HL-60 (cell line): ENCODE measurements at regions not wholly inside any gene's neighbourhood (a gene's known extent, or its start where the extent isn't known, plus 50 kb on each side); places are given as distances from the start of the nearest gene placed in this dataset.

ENCODE experiments used
- DNase-seq, 2 experiments: peaks; one replicate each; pipeline ENCODE4 v3.0.0-alpha.2; 2010 to 2020; ENCODE audit warnings: low read depth in 1 of 2, low spot score in 1 of 2
- H3K27ac ChIP-seq: fragments of 250-450 bp; sonication (Bioruptor Pico); replicated peaks from 2 replicates; pipeline ENCODE4 v1.5.1; 2020; ENCODE audit warnings: mild to moderate bottlenecking, moderate library complexity
- H3K27me3 ChIP-seq: fragments of 250-450 bp; sonication (Bioruptor Pico); 2 replicates; pipeline ENCODE4 v1.5.1; 2021; ENCODE audit warnings: mild to moderate bottlenecking, moderate library complexity; ENCODE audit not compliant: insufficient read depth, poor library complexity, severe bottlenecking
- H3K4me3 ChIP-seq: replicated peaks from 2 replicates; pipeline ENCODE4 v1.5.1; 2011; ENCODE audit warnings: mild to moderate bottlenecking, control low read depth, low read length; ENCODE audit not compliant: insufficient read depth
- GABPA ChIP-seq: IDR thresholded peaks from 2 replicates; pipeline ENCODE4 v1.6.1; 2012; ENCODE audit warnings: low read depth
- POLR2AphosphoS5 ChIP-seq: IDR thresholded peaks from 2 replicates; pipeline ENCODE4 v1.6.1; 2012; ENCODE audit warnings: low read depth
- REST ChIP-seq: IDR thresholded peaks from 2 replicates; pipeline ENCODE4 v1.6.1; 2012; ENCODE audit warnings: low read depth; ENCODE audit not compliant: insufficient replicate concordance
- SPI1 ChIP-seq: IDR thresholded peaks from 2 replicates; pipeline ENCODE4 v1.6.1; 2012; ENCODE audit warnings: low read depth, mild to moderate bottlenecking, borderline replicate concordance
- TF ChIP-seq, protein P1 (sequence below): IDR thresholded peaks from one replicate; pipeline ENCODE4 v1.5.1; 2011; ENCODE audit warnings: low read length, control low read depth, inconsistent platforms; ENCODE audit not compliant: insufficient read depth

- no peak overlapping the region for H3K27ac ChIP-seq
- TF ChIP-seq, protein P1, sequence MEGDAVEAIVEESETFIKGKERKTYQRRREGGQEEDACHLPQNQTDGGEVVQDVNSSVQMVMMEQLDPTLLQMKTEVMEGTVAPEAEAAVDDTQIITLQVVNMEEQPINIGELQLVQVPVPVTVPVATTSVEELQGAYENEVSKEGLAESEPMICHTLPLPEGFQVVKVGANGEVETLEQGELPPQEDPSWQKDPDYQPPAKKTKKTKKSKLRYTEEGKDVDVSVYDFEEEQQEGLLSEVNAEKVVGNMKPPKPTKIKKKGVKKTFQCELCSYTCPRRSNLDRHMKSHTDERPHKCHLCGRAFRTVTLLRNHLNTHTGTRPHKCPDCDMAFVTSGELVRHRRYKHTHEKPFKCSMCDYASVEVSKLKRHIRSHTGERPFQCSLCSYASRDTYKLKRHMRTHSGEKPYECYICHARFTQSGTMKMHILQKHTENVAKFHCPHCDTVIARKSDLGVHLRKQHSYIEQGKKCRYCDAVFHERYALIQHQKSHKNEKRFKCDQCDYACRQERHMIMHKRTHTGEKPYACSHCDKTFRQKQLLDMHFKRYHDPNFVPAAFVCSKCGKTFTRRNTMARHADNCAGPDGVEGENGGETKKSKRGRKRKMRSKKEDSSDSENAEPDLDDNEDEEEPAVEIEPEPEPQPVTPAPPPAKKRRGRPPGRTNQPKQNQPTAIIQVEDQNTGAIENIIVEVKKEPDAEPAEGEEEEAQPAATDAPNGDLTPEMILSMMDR, result no peak
- TF ChIP-seq POLR2AphosphoS5, result no peak
- TF ChIP-seq GABPA, result no peak
- no peak for TF ChIP-seq REST
- TF ChIP-seq SPI1, result no peak
- no peaks in the 10 kb centered on the region for H3K27me3 ChIP-seq
- H3K4me3 ChIP-seq, result no peak overlapping the region
- no peak for DNase-seq
Measured at GRCh38 chr9:4417578-4418325, 72.5 kb upstream of the SLC1A1 start.

- Histone ChIP-seq H3K27me3 (no peaks in the 10 kb centered on the region), H3K27ac (no peak overlapping the region), H3K4me3 (no peak overlapping the region)
- TF ChIP-seq GABPA, result no peak
- TF ChIP-seq, protein P1, result no peak
- TF ChIP-seq REST, result no peak
- peak; percentile 75 for TF ChIP-seq SPI1
- TF ChIP-seq POLR2AphosphoS5, result no peak
- DNase-seq, result no peak
Measured at GRCh38 chr9:4416467-4416866, 73.8 kb upstream of the SLC1A1 start.

GRCh38 chr9:4415281-4415680, 75.0 kb upstream of the SLC1A1 start:
- H3K27ac ChIP-seq, result no peak overlapping the region
- H3K27me3 ChIP-seq, result no peaks in the 10 kb centered on the region
- DNase-seq, result no peak
- H3K4me3 ChIP-seq, result no peak overlapping the region
- no peak for TF ChIP-seq REST
- TF ChIP-seq SPI1, result no peak
- TF ChIP-seq, protein P1, result no peak
- no peak for TF ChIP-seq POLR2AphosphoS5
- no peak for TF ChIP-seq GABPA
